ENCODE measurements at regions not wholly inside any gene's neighbourhood (a gene's known extent, or its start where the extent isn't known, plus 50 kb on each side); places are given as distances from the start of the nearest gene placed in this dataset.

DNA sequence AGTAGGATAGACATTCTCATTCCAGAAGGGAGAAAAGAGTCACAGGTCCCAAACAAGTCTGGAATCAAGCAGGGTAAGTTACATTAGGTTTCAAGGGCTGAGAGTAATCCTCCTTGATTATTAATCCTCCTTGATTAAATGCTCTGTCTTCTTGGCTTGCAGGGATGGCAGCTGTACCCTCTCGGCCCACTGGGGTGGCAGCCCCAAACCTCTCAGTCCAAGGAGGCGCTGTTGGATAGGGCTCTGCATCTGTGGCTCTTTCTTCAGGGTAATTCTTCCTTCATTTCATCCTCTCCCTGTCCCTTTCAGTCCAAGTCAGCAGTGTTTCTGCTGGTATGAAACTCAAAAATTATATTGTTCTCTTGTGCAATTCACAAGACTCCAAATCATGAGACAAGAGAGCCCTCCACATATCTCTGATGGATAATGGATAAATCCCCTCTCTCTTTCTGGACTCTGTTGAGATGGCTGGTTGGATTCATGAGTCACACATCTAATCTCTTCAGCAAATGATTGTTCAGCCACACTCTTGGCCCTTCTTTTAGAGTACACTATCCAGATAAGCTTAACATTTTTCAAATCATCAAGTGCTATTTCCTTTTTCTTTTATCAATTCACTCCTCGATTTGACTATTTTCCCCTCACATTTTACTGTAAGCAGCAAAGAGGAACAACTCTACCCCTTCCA is 323.7 kb upstream of the HTR2A start:
- H3K9me3 ChIP-seq (ENCODE audit: control insufficient read depth, insufficient read depth, low read depth, low read length): no peaks in the 10 kb centered on the region
- H3K27me3 ChIP-seq (ENCODE audit: control insufficient read depth, insufficient read depth, low read length): no peaks in the 10 kb centered on the region
- H3K4me1 ChIP-seq (ENCODE audit: control insufficient read depth, insufficient read depth, low read length): peaks cover 6% of the 10 kb centered on the region
- H3K36me3 ChIP-seq (ENCODE audit: control insufficient read depth, insufficient read depth, low read length): no peaks in the 10 kb centered on the region
- no peak overlapping the region for H3K4me3 ChIP-seq (ENCODE audit: low read depth, low read length)
- no peak overlapping the region for H3K9ac ChIP-seq (ENCODE audit: low read length)
- no peak overlapping the region for H3K27ac ChIP-seq (ENCODE audit: low read depth, low read length)

DNA sequence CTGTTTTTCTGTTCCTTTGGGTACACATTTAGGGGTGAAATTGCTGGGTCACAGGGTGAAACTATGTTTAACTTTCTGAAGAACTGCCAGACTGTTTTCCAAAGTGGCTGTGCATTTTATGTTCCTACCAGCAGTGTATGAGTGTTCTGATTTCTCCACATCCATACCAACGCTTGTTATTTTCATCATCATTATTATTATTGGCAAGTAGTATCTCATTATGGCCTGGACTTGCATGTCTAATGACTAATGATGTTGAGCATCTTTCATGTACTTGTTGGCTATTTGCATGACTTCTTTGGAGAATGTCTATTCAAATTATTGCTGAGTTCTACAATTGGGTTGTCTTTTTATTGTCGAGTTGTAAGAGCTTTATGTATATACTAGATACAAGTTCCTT is 321.8 kb upstream of the HTR2A start:
- H3K4me3 ChIP-seq (ENCODE audit: low read depth, low read length): no peak overlapping the region
- H3K9me3 ChIP-seq (ENCODE audit: control insufficient read depth, insufficient read depth, low read depth, low read length): no peaks in the 10 kb centered on the region
- no peaks in the 10 kb centered on the region for H3K36me3 ChIP-seq (ENCODE audit: control insufficient read depth, insufficient read depth, low read length)
- no peaks in the 10 kb centered on the region for H3K27me3 ChIP-seq (ENCODE audit: control insufficient read depth, insufficient read depth, low read length)
- H3K4me1 ChIP-seq (ENCODE audit: control insufficient read depth, insufficient read depth, low read length): peaks cover 9% of the 10 kb centered on the region
- no peak overlapping the region for H3K27ac ChIP-seq (ENCODE audit: low read depth, low read length)
- no peak overlapping the region for H3K9ac ChIP-seq (ENCODE audit: low read length)

DNA sequence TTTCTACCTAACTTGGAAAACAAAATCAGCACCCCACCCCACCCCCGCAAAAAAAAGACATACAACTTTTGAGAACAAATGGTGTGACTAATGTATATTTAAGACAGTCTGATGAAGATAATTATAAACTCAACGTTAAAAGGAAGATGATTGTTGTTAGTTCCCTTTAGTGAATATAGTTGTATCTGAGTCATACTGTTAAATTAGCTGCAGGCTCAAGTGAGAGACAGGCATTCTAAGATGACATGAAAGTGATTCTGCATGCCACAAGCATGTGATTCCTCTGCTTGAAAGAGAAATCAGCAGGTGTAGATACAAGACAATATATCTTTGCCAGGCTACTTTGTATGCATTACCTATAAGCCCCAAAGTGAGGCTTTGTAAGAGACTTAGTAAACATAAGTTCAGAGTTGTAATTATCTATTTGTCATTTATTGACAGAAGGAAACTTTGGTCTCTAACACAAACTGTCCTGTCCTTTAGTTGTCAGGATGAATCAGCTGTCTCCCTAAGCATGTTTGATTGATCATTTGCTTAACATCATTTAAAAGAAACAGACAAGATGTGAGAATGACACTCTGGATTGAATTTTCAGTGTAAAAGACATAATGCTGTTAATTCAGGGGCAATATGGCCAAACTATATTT is 319.4 kb upstream of the HTR2A start:
- Histone ChIP-seq H3K4me3 (ENCODE audit: low read depth, low read length) (no peak overlapping the region), H3K9ac (ENCODE audit: low read length) (peak overlapping the region; percentile 22), H3K27ac (ENCODE audit: low read depth, low read length) (no peak overlapping the region; the same call in 1 of the 2 replicates), H3K4me1 (ENCODE audit: control insufficient read depth, insufficient read depth, low read length) (peaks cover 22% of the 10 kb centered on the region), H3K27me3 (ENCODE audit: control insufficient read depth, insufficient read depth, low read length) (no peaks in the 10 kb centered on the region), H3K36me3 (ENCODE audit: control insufficient read depth, insufficient read depth, low read length) (no peaks in the 10 kb centered on the region), H3K9me3 (ENCODE audit: control insufficient read depth, insufficient read depth, low read depth, low read length) (no peaks in the 10 kb centered on the region)

DNA sequence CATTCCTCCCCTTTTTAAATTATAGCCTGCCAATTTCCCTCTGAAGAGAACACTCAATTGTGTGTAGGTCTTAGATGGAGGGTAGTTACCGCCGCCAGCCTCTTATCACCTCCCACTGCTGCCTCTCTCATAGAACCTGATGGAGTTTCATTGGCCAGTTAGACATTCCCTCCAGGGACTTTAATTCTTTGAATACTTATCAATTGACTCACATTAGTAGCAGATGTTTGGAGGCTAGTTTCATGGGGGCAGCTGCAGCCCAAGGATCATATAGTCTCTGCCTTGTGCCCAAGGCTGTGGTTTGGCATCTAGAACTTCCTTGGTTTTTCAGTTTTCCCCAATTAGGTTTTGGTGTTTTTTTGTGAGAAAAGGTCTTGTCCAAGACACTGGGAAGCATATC is 318.9 kb upstream of the HTR2A start:
- no peak overlapping the region for H3K4me3 ChIP-seq (ENCODE audit: low read depth, low read length)
- H3K36me3 ChIP-seq (ENCODE audit: control insufficient read depth, insufficient read depth, low read length): no peaks in the 10 kb centered on the region
- H3K27ac ChIP-seq (ENCODE audit: low read depth, low read length): no peak overlapping the region; the same call in 1 of the 2 replicates
- no peaks in the 10 kb centered on the region for H3K27me3 ChIP-seq (ENCODE audit: control insufficient read depth, insufficient read depth, low read length)
- H3K9me3 ChIP-seq (ENCODE audit: control insufficient read depth, insufficient read depth, low read depth, low read length): no peaks in the 10 kb centered on the region
- no peak overlapping the region for H3K9ac ChIP-seq (ENCODE audit: low read length)
- peaks cover 28% of the 10 kb centered on the region for H3K4me1 ChIP-seq (ENCODE audit: control insufficient read depth, insufficient read depth, low read length)

DNA sequence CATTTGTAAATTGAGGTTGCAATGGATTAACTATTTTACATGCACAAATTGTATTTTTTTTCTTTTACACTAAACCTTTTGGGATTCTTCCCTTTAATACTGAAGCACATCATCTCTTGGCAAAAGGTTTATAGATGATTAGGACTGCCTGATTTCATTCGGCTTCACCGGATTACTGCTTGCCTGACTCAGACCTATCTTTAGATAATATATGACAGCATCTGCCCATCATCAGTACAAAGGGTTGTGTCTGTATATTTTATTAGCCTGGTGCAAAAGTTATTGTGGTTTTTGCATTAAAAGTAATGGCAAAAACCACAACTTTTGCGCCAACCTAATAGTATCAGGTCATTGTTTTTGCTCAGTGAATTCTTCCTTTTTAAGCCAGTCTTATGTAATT is 316.2 kb upstream of the HTR2A start:
- H3K9me3 ChIP-seq (ENCODE audit: control insufficient read depth, insufficient read depth, low read depth, low read length): no peaks in the 10 kb centered on the region
- H3K27me3 ChIP-seq (ENCODE audit: control insufficient read depth, insufficient read depth, low read length): no peaks in the 10 kb centered on the region
- no peak overlapping the region for H3K4me3 ChIP-seq (ENCODE audit: low read depth, low read length)
- H3K27ac ChIP-seq (ENCODE audit: low read depth, low read length): no peak overlapping the region
- H3K9ac ChIP-seq (ENCODE audit: low read length): no peak overlapping the region
- peaks cover 33% of the 10 kb centered on the region for H3K4me1 ChIP-seq (ENCODE audit: control insufficient read depth, insufficient read depth, low read length)
- no peaks in the 10 kb centered on the region for H3K36me3 ChIP-seq (ENCODE audit: control insufficient read depth, insufficient read depth, low read length)

DNA sequence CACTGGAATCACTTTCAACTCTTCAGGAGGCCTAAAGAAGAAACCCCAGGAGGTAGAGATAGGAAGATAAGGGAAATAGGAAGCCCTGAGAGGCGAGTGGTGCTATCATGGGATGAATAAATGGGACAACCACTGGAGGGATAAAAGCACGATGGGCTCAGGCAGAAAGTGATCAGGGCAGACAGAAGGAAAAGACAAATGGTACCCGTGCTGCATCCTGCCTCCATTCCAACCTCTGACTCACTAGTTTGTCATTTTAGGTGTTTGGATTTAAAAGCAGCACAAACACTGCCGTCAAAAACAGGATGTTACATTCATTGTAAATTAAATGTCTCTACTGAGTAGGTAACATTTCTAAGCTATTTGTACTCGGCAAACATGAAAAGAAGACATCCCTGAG is 314.3 kb upstream of the HTR2A start:
- Histone ChIP-seq H3K36me3 (ENCODE audit: control insufficient read depth, insufficient read depth, low read length) (no peaks in the 10 kb centered on the region), H3K4me3 (ENCODE audit: low read depth, low read length) (peak overlapping the region; percentile 3; the same call in 1 of the 2 replicates), H3K4me1 (ENCODE audit: control insufficient read depth, insufficient read depth, low read length) (peaks cover 28% of the 10 kb centered on the region), H3K9ac (ENCODE audit: low read length) (peak overlapping the region; percentile 67), H3K27me3 (ENCODE audit: control insufficient read depth, insufficient read depth, low read length) (no peaks in the 10 kb centered on the region), H3K27ac (ENCODE audit: low read depth, low read length) (peak overlapping the region; percentile 87; the same call in 1 of the 2 replicates), H3K9me3 (ENCODE audit: control insufficient read depth, insufficient read depth, low read depth, low read length) (no peaks in the 10 kb centered on the region)

DNA sequence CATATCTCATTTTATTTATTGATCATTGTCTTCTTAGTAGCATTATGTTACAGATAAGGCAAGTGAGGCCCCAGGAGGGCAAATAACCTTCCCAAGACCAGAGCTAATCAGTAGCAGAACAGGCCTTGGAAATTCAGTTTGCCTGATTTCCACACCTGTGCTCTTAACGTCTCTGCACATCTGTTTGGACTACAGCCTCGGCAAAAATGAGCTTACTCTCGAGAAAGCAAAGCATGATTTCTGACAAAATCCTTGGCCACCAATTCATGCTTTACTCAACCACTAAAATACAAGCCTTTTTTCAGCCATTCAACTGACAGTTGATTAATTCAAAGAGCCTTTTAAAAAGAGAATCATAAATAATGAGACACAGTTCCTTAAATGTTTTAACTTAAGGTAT is 309.3 kb upstream of the HTR2A start:
- H3K9ac ChIP-seq (ENCODE audit: low read length): no peak overlapping the region
- H3K36me3 ChIP-seq (ENCODE audit: control insufficient read depth, insufficient read depth, low read length): no peaks in the 10 kb centered on the region
- H3K9me3 ChIP-seq (ENCODE audit: control insufficient read depth, insufficient read depth, low read depth, low read length): peaks cover 6% of the 10 kb centered on the region; the same call in 1 of the 2 replicates
- H3K27ac ChIP-seq (ENCODE audit: low read depth, low read length): no peak overlapping the region
- H3K4me3 ChIP-seq (ENCODE audit: low read depth, low read length): no peak overlapping the region
- peaks cover 9% of the 10 kb centered on the region for H3K4me1 ChIP-seq (ENCODE audit: control insufficient read depth, insufficient read depth, low read length)
- H3K27me3 ChIP-seq (ENCODE audit: control insufficient read depth, insufficient read depth, low read length): no peaks in the 10 kb centered on the region

DNA sequence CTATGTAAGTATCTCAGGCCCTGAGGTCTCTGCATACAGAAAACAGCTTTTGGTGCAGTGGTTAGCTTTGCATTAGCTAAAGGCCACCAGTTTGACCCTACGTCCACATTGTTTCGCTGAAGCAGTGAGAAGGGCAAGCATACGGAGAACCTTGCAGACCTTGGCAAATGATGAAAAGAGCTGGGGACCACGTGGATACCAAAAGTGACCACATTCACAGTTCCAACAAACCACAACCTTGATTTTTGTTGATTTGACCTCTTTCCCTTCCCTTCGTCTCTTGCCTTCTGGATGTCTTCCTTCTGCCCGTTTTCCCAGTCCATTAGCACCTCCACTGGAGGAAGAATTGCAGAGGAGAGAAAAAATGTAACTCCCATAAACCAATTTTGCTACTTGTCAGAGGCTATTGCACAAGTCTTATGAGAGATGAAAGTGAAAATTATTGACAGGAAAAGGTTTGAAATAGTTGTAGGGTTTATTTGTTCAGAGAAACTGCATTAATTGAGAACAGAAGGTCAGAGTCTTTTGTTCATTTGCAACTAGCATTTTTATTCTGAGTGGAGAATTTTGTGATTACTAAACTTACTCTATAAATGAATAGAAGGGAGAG is 293.9 kb upstream of the HTR2A start:
- H3K4me3 ChIP-seq (ENCODE audit: low read depth, low read length): no peak overlapping the region
- H3K27me3 ChIP-seq (ENCODE audit: control insufficient read depth, insufficient read depth, low read length): no peaks in the 10 kb centered on the region
- H3K9me3 ChIP-seq (ENCODE audit: control insufficient read depth, insufficient read depth, low read depth, low read length): no peaks in the 10 kb centered on the region
- no peak overlapping the region for H3K27ac ChIP-seq (ENCODE audit: low read depth, low read length)
- H3K9ac ChIP-seq (ENCODE audit: low read length): no peak overlapping the region
- H3K4me1 ChIP-seq (ENCODE audit: control insufficient read depth, insufficient read depth, low read length): no peaks in the 10 kb centered on the region
- H3K36me3 ChIP-seq (ENCODE audit: control insufficient read depth, insufficient read depth, low read length): no peaks in the 10 kb centered on the region

DNA sequence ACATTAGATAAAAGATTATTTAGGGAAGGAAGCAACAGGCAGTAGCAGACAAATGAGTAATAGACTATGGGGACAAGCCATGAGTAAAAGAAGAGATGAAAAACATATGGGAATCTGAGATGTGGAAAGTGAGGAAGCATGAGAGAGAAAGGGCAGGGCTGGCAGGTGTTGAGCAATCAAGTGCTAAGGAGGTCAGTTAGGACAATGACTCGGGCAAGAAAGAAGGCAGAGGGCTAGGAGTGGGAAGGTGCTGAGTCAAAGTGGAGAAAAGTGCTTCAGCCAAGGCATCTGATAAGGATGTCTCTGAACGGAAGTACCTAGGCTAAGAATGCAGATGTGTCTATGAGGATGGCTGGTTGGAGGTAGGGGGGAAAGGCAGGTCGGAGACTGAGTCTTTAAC is 291.9 kb upstream of the HTR2A start:
- Histone ChIP-seq H3K4me1 (ENCODE audit: control insufficient read depth, insufficient read depth, low read length) (no peaks in the 10 kb centered on the region), H3K27ac (ENCODE audit: low read depth, low read length) (no peak overlapping the region), H3K9ac (ENCODE audit: low read length) (no peak overlapping the region), H3K27me3 (ENCODE audit: control insufficient read depth, insufficient read depth, low read length) (no peaks in the 10 kb centered on the region), H3K9me3 (ENCODE audit: control insufficient read depth, insufficient read depth, low read depth, low read length) (no peaks in the 10 kb centered on the region), H3K36me3 (ENCODE audit: control insufficient read depth, insufficient read depth, low read length) (no peaks in the 10 kb centered on the region), H3K4me3 (ENCODE audit: low read depth, low read length) (no peak overlapping the region)

DNA sequence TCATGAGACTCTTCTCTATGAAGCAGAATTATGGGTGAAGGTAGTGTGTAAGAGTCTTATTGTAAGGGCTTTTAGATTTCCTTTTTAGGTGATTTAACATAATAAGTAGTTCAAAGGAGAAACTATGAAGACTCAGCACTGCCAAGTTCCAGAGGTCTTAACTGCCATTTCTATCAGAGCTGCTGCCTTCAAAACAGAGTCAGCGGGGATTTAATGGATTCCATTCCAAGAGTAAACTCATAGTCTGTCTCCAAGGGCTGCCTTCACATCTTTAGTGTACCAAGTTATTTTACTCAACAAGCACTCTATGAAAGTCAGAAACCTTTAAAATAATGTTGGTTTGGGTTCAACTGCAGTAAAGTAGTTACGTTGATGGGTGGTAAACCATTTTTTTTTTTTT is 289.6 kb upstream of the HTR2A start:
- no peaks in the 10 kb centered on the region for H3K36me3 ChIP-seq (ENCODE audit: control insufficient read depth, insufficient read depth, low read length)
- H3K9ac ChIP-seq (ENCODE audit: low read length): no peak overlapping the region
- H3K4me1 ChIP-seq (ENCODE audit: control insufficient read depth, insufficient read depth, low read length): no peaks in the 10 kb centered on the region
- no peak overlapping the region for H3K27ac ChIP-seq (ENCODE audit: low read depth, low read length)
- H3K27me3 ChIP-seq (ENCODE audit: control insufficient read depth, insufficient read depth, low read length): no peaks in the 10 kb centered on the region
- H3K4me3 ChIP-seq (ENCODE audit: low read depth, low read length): no peak overlapping the region
- H3K9me3 ChIP-seq (ENCODE audit: control insufficient read depth, insufficient read depth, low read depth, low read length): no peaks in the 10 kb centered on the region

DNA sequence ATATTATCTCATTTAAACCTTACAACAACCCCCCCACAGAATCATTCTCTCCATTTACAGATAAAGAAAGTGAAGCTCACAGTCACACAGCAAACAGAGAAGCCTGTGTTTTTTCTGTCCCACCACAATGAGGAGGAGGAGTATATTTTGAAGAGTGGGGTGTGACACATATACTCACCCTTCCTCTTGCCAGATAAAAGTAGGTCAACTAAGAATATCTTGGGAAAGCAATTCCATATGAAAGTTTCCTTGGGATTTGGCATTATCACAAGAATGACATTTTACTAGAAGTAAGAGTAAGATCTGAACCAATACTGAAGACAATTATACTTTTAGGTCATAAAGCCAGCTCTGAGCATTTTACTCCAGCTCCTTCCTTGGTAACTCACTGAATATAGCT is 287.5 kb upstream of the HTR2A start:
- no peaks in the 10 kb centered on the region for H3K9me3 ChIP-seq (ENCODE audit: control insufficient read depth, insufficient read depth, low read depth, low read length)
- no peaks in the 10 kb centered on the region for H3K36me3 ChIP-seq (ENCODE audit: control insufficient read depth, insufficient read depth, low read length)
- no peak overlapping the region for H3K27ac ChIP-seq (ENCODE audit: low read depth, low read length)
- H3K4me1 ChIP-seq (ENCODE audit: control insufficient read depth, insufficient read depth, low read length): no peaks in the 10 kb centered on the region
- H3K4me3 ChIP-seq (ENCODE audit: low read depth, low read length): no peak overlapping the region
- H3K27me3 ChIP-seq (ENCODE audit: control insufficient read depth, insufficient read depth, low read length): no peaks in the 10 kb centered on the region
- no peak overlapping the region for H3K9ac ChIP-seq (ENCODE audit: low read length)

Measured in HUES6 (cell line).